NK-92 (cell line): ENCODE measurements at regions not wholly inside any gene's neighbourhood (a gene's known extent, or its start where the extent isn't known, plus 50 kb on each side); places are given as distances from the start of the nearest gene placed in this dataset.
"Not testable (repeated sequence)": the region's sequence is repeated elsewhere in the genome, so short reads cannot be mapped to it uniquely, and the experiment has no call there.

ENCODE experiments used
- DNase-seq: peaks from one replicate; lab custom pipeline; 2025; ENCODE audit not compliant: unreplicated experiment; lab: John Stamatoyannopoulos, UW

- DNase-seq: no peak
Measured at GRCh38 chr20:50325215-50325614, 134.6 kb downstream of the CEBPB start.

GRCh38 chr20:50325651-50326050 lies 135.0 kb downstream of the CEBPB start:
- no peak for DNase-seq

- no peak for DNase-seq
Measured at GRCh38 chr20:50327666-50328065, 137.0 kb downstream of the CEBPB start.

- no peak for DNase-seq
Measured at GRCh38 chr20:50328222-50328979, 137.8 kb downstream of the CEBPB start.

GRCh38 chr20:50328996-50329898 lies 138.6 kb downstream of the CEBPB start:
- DNase-seq: no peak

- DNase-seq: no peak
Measured at GRCh38 chr20:50329981-50330503, 139.4 kb downstream of the CEBPB start.

DNA sequence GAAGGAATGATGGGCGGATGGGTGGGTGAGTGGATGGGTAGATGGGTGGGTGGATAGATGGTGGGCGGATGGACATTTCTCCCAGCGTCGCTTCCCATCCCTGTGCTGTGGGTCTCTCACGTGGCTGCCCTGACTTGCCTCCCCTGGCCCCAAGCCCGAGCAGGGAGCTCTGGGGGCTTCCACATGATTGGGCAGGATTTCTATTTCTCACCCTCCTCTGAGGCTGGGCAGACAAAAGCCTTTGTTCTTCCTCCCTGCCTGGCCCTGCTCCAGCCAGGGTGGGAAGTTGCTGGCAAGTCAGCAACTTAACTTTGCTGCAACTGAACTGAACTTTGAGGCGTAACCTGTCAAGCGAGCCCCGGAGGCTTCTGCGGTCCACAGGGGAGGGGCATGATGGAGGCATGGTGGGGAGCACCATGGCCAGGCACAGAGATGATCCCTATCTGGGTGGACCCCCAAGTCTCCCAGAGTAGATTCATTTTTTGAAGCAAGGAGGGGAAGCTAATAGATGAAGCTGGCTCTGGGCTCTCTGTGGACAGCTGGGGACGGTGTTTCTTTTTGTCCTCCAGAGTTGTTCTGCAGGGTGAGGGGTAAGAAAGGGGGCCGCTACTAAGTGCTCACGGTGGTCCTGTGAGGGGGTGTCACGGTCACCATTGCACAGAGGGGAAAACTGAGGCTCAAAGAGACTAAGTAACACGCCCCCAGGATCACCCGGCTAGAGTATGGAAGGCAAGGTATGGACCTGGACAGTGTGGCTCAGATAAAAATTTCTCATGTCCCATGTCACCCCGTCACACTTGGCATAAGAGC lies 140.1 kb downstream of the CEBPB start:
- DNase-seq: no peak

DNA sequence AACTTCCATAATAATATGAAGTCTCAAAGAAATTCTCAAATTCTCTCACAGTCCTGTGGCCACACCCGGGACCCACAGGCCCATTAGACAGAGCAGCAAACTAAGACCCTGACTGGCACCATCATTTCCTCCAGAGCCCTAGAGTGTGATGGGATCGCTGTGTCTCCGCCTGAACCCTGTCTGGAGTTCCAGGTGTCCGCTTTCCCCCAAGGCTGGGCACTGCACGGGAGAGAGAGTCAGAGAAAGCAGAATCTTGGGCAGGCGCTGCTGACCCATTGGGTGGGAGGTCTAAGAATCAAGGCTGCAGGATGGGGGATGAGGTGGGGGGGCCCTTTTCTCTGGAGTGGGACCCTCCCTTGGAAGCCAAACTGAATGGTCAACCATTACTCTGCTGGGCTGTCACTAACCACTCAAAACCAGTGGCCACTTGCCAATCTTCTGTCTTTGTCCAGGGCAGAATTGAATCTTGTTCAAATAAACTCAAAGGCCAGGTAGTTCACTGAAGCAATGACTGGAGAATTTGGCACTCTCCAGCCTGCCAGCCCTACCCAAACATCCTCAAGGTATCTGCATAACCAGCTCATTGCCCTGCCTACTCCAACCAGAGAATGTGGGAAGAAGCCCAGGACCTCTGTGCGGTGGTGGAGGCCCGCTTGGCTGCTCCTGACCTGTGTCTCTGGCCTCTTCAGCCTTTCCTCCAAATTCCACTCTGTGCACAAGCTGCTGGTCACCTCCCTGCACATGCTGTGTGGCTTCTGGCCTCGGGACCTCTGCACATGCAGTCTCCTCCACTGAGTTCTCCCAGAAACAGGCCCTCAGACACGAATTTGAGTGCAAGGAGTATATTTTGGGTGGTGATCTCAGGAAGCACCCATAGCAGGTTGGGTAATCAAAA lies 141.1 kb downstream of the CEBPB start:
- no peak for DNase-seq

DNA sequence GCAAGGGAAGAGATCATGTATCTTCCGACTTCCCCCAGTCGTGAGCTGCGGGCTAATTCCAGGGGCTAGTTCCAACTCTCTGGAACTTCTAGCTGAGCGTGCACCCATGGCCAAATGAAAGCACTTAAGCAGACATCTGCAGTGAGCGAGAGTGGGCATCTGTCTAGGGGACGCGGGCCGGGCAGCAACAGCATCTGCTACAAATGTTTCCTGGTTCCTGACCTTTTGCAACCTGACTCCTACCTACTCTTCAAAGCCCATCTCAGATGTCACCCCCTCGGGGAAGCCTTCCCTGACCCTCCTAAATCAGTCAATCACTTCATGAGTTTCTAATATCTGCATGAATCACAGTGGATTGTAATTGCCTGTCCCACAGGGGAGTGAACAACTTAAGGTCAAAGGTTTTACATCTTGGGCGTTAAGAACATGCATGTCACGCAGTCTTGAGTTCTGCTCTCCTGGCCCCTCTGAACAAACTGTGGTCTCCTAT lies 141.9 kb downstream of the CEBPB start:
- DNase-seq: no peak

- DNase-seq: no peak
Measured at GRCh38 chr20:50333131-50333670, 142.6 kb downstream of the CEBPB start.

- DNase-seq: no peak
Measured at GRCh38 chr20:50333812-50334211, 143.2 kb downstream of the CEBPB start.

- DNase-seq: not testable (repeated sequence)
Measured at GRCh38 chr20:50334512-50334911, 143.9 kb downstream of the CEBPB start.

GRCh38 chr20:50335105-50335504 lies 144.5 kb downstream of the CEBPB start:
- DNase-seq: no peak

DNA sequence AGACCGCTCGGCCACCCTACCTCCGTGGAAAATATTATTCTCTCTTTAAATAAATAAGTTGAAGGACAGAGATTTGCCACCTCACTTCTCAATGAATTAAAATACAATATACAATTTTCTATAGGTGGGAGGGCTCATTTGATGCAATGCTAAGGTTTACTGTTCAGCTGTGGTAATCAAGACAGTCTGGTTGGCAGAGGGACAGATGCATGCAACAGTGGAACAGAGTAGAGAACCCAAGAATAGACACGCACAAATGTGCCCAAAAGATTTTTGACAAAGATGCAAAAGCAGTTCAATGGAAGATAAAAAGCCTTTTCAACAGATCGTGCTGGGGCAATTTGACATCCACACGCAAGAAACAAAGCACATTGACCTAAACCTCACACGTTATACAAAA lies 145.2 kb downstream of the CEBPB start:
- DNase-seq: no peak

DNA sequence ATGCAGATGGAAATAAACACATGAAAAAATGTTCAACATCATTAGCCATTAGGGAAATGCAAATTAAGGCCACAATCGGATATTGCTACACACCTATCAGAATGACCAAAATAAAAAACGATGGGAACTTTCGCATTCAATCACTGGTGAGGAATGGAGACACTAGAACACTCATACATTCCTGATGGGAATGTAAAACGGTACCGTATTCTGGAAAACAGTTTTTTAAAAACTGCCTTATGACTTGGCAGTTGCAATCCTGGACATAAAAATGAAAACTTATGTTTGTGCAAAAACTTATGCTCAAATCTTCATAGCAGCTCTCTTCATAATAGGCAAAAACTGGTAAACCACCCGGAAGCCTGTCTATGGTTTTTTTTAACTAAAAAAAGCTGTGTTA lies 146.0 kb downstream of the CEBPB start:
- no peak for DNase-seq

- DNase-seq: no peak
Measured at GRCh38 chr20:50337521-50338466, 147.2 kb downstream of the CEBPB start.

- no peak for DNase-seq
Measured at GRCh38 chr20:50338479-50339391, 148.1 kb downstream of the CEBPB start.
